GM23338 (cell line): ENCODE measurements at regions not wholly inside any gene's neighbourhood (a gene's known extent, or its start where the extent isn't known, plus 50 kb on each side); places are given as distances from the start of the nearest gene placed in this dataset.
"Not testable (repeated sequence)": the region's sequence is repeated elsewhere in the genome, so short reads cannot be mapped to it uniquely, and the experiment has no call there.

Experiments
- CREB1 ChIP-seq: fragments of 250-450 bp; sonication (Bioruptor Pico); IDR thresholded peaks from 2 replicates; pipeline ENCODE4 v1.5.0; 2020; ENCODE audit warnings: low read depth, mild to moderate bottlenecking, moderate library complexity
- CTCF ChIP-seq, 2 experiments: fragments of 200-600 bp in 1 of 2; sonication (generic) in 1 of 2; conservative IDR thresholded peaks; 2 replicates each; pipeline versions ENCODE4 v1.5.1 to v1.6.1; 2016 to 2017; ENCODE audit warnings: antibody characterized with exemption in 2 of 2, low read depth in 2 of 2, mild to moderate bottlenecking in 2 of 2, moderate library complexity in 1 of 2
- EZH2 ChIP-seq: fragments of 200-600 bp; sonication (generic); IDR thresholded peaks from one replicate; pipeline ENCODE4 v1.8.0; 2017; ENCODE audit warnings: antibody characterized with exemption, mild to moderate bottlenecking, low read depth; ENCODE audit not compliant: unreplicated experiment
- EZH2phosphoT487 ChIP-seq: fragments of 200-600 bp; sonication (generic); IDR thresholded peaks from one replicate; pipeline ENCODE4 v1.8.1; 2018; ENCODE audit warnings: antibody characterized with exemption; ENCODE audit not compliant: unreplicated experiment
- NANOG ChIP-seq: IDR thresholded peaks from 2 replicates; pipeline ENCODE4 v1.6.1; 2016; ENCODE audit warnings: antibody characterized with exemption, borderline replicate concordance
- POLR2AphosphoS5 ChIP-seq: IDR thresholded peaks from 2 replicates; pipeline ENCODE4 v1.6.1; 2016; ENCODE audit warnings: antibody characterized with exemption, low read depth
- REST ChIP-seq: IDR thresholded peaks from one replicate; pipeline ENCODE4 v1.6.1; 2018; ENCODE audit warnings: antibody characterized with exemption; ENCODE audit not compliant: unreplicated experiment
- STAT1 ChIP-seq: IDR thresholded peaks from one replicate; pipeline ENCODE4 v1.6.1; 2016; ENCODE audit warnings: antibody characterized with exemption; ENCODE audit not compliant: unreplicated experiment
- ZNF114 ChIP-seq: fragments of 250-450 bp; sonication (Bioruptor Pico); IDR thresholded peaks from 2 replicates; pipeline ENCODE4 v1.5.0; 2020; ENCODE audit warnings: mild to moderate bottlenecking, moderate library complexity
- ZNF331 ChIP-seq: fragments of 250-450 bp; sonication (Bioruptor Pico); IDR thresholded peaks from 2 replicates; pipeline ENCODE4 v1.5.0; 2020; ENCODE audit warnings: low read depth, mild to moderate bottlenecking, moderate library complexity

- TF ChIP-seq CTCF (conservative IDR thresholded peaks at IDR 0.05; ENCODE audit: low read depth in 2 of 2); CREB1 (CRISPR knock-in tag); POLR2AphosphoS5; EZH2phosphoT487; EZH2; REST; NANOG; ZNF331 (CRISPR knock-in tag); STAT1; ZNF114 (CRISPR knock-in tag): not testable (repeated sequence)
These were observed 353.0 kb downstream of the GOLGA6L6 start for GRCh38 chr15:20188611-20189010.
